ENCODE measurements at regions not wholly inside any gene's neighbourhood (a gene's known extent, or its start where the extent isn't known, plus 50 kb on each side); places are given as distances from the start of the nearest gene placed in this dataset.

DNA sequence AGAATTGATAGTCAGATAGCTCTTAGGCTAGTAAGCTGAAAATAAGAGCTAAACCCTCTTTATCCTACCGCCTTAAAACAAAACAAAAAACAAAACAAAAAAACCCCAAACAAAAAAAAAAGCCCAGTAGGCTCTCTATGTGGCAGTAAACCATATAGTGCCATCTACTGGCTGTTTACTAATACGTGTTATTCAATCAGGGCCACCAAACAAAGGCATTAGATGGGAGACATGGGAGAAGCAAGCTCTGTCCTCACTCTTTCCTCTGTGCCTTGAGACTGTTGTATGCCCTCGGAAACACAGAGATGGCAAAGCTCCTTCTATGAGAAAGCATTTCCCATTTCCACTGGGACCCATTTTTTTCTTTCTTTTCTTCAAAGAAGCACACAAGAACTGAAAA is 148.8 kb upstream of the MID1 start:
- H3K27me3 Mint-ChIP-seq: no peaks in the 10 kb centered on the region
- no peaks in the 10 kb centered on the region for H3K4me1 Mint-ChIP-seq
- no peak for DNase-seq
- no peak overlapping the region for H3K4me3 Mint-ChIP-seq
- no peak for ATAC-seq
- H3K9me3 Mint-ChIP-seq: no peaks in the 10 kb centered on the region
- no peak overlapping the region for H3K27ac Mint-ChIP-seq

DNA sequence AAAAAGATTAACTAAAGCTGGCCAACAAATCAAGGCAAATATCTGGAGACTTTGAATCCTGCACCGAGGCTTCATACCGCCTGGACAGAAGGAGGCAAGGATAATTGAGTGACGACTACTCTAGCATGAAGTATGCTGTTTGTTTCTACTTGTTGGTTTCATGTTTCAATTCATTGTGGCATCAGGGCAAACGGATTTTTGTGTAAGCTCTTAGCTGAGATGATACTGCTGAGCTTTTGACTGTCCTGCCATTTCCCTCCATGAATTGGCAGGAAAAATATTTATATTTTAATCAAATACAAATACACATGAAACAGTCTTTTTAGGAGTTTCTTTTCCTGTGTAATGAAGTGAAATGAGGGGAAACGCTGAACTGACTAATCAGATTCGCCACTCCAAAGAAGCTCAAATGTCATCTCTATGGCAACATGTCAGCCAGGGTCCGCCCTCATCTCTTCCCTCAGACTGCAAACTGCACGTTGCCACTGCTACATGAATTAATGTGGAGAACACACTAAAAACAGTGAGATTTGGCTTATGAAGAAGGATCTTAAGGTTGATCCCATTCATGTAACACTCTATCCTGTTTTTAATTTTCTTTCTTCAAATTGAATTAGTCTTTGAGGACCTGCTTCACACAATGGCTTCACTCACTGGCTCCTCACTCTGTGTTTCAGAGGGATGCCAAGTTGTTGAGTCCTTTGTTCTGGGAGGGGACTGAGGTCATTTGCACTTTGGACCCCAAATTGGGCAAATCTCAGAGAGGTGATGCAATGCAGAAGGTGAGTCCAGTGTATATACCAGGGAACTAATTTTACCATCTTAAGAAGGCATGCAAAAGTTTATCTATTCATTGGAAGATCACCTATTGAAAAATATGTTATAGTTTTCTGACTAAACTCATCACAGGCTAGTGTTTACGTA is 149.6 kb upstream of the MID1 start:
- Mint-ChIP-seq H3K4me3 (no peak overlapping the region), H3K27ac (no peak overlapping the region), H3K9me3 (no peaks in the 10 kb centered on the region), H3K4me1 (no peaks in the 10 kb centered on the region), H3K27me3 (no peaks in the 10 kb centered on the region)
- DNase-seq: no peak
- ATAC-seq: no peak

DNA sequence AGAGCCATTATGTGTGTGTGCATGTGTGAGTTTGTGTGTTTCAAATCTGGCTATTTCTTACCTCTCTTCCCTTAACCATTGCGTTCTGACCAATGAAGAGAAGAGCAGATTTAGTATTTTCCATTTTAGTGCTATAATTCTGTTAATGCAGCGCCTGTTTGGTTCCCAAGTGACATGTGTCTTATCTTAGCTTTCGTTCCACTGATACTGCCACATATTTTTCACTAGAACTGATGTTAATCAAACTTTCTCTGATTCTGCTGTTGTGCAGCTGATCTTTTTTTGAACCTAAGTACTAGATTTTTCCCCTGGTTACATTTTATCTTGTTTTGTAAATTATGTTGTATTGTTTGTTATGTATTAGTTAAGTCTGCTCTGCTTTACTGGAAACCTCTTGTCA is 152.9 kb upstream of the MID1 start:
- Mint-ChIP-seq H3K27ac (no peak overlapping the region), H3K4me1 (no peaks in the 10 kb centered on the region), H3K9me3 (no peaks in the 10 kb centered on the region), H3K4me3 (no peak overlapping the region), H3K27me3 (no peaks in the 10 kb centered on the region)
- DNase-seq (no peak), ATAC-seq (no peak)

DNA sequence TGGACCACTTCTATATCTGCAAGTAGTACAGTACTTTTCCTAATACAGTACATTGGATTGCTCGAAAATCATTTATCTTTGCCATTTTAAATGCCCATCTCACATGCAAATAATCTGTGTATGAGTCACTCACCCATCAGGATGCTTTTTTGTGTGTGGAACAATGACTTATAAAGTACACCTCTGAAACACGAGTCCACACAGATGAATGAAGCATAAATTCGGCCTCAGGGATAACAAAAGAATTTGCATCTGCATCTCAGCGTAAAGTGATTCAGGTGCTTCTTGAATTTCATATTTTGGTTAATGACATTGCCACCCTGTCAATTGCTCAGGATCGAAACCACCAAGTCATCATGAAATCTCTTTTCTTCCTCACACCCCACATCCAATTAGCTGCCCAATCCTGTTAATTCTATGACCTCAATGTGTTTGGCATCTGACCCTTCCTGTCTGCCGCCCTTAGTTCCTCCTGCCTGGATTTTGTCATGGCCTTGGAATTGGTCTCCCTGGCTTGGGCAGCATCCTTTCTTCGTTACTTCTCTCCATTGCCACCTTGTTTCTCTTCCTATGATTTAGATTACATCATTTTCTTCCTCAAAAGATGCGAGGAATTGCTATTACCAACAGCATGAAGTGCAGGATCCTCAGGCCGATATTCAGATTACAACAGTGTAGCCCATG is 161.6 kb upstream of the MID1 start:
- H3K9me3 Mint-ChIP-seq: no peaks in the 10 kb centered on the region
- H3K4me1 Mint-ChIP-seq: no peaks in the 10 kb centered on the region
- H3K27me3 Mint-ChIP-seq: no peaks in the 10 kb centered on the region
- no peak overlapping the region for H3K27ac Mint-ChIP-seq
- DNase-seq: no peak
- no peak for ATAC-seq
- H3K4me3 Mint-ChIP-seq: no peak overlapping the region

DNA sequence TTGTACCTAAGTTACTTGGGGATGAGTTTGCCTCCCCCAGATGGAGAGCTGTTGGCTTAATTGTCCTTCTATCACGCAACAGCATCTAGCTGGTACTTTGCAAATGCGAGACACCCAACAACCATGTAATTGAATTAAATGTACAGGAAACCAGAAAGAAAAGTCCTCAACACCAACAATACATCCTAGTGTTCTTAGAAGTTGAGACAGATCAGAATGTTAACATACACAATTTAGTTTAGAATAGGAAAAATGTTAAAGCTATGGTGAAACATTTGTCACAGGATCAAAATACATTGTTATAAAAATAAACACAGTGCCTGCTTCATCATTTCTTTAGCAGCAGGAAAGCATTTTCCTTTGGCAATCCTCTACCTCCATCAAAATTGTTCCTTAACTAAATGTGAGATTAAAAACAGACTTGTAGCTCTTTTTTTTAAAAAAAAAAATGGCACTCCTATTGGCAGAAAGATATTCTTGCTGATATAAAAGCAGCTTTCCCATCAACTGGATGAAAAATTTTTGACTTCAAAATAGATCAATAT is 163.1 kb upstream of the MID1 start:
- Mint-ChIP-seq H3K4me1 (no peaks in the 10 kb centered on the region), H3K27ac (no peak overlapping the region), H3K9me3 (no peaks in the 10 kb centered on the region), H3K4me3 (no peak overlapping the region), H3K27me3 (no peaks in the 10 kb centered on the region)
- ATAC-seq (no peak), DNase-seq (no peak)

DNA sequence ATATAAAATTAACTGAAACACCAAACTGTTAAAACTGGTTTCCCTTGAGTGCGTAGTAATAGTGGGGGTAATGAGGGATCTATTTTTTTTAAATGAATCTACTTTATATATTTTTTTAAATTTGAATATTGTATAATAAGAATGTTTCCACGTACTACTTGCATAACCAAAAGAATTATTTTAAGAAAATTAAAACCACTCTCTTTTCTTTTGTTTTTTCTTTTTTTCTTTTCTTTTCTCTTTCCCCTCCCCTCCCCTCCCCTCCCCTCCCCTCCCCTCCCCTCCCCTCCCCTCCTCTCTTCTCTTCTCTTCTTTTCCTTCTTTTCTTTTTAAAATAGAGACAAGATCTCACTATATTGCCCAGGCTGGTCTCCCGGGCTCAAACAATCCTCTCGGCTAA is 166.9 kb upstream of the MID1 start:
- no peaks in the 10 kb centered on the region for H3K27me3 Mint-ChIP-seq
- peaks cover 0 to 6% of the 10 kb centered on the region in 2 donors for H3K9me3 Mint-ChIP-seq
- no peaks in the 10 kb centered on the region for H3K4me1 Mint-ChIP-seq
- no peak overlapping the region for H3K4me3 Mint-ChIP-seq
- no peak overlapping the region for H3K27ac Mint-ChIP-seq
- no peak for DNase-seq
- no peak for ATAC-seq

DNA sequence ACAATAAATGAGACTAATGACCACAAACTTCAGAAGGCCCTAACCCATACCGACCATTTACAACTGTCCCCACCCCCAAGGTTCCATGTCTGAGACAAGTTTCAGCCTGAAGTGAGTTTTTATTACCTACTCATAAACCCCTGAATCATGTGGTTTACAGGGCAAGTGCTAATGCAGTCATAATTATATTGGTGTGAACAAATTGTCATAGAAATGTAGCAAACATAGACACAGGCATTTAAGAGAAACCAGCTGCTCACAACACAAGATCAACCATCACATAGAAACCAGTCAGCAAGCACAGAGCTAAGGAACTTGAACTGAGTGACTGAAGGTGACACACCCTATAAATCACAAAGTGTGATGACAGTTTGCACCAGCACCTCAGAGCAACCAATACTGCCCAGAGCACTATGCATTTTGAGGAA is 173.8 kb upstream of the MID1 start:
- Mint-ChIP-seq H3K4me3 (no peak overlapping the region), H3K9me3 (peaks cover 0 to 6% of the 10 kb centered on the region in 2 donors), H3K27me3 (no peaks in the 10 kb centered on the region), H3K4me1 (no peaks in the 10 kb centered on the region), H3K27ac (no peak overlapping the region)
- no peak for ATAC-seq
- no peak for DNase-seq

DNA sequence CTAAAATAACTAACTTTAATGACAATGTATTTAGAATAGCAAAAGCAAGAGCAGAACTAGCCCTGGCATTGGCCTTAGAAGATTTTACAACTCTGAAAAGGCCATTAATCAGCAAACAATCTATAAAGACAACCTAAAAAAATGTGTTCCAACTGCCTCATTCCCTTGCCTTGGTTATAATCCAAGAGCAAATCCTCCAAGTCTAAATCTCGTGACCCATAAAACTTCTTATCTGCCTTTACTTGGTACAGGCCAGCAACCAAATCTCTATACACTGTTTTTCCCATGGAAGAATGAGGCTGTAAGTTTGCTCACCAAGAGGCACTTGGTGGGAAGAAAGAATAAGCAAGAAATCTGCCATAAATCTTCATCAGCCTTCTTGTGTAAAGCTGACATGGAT is 175.3 kb upstream of the MID1 start:
- H3K9me3 Mint-ChIP-seq: peaks cover 0 to 6% of the 10 kb centered on the region in 2 donors
- no peaks in the 10 kb centered on the region for H3K4me1 Mint-ChIP-seq
- no peak overlapping the region for H3K4me3 Mint-ChIP-seq
- no peak overlapping the region for H3K27ac Mint-ChIP-seq
- no peak for DNase-seq
- no peak for ATAC-seq
- H3K27me3 Mint-ChIP-seq: no peaks in the 10 kb centered on the region

DNA sequence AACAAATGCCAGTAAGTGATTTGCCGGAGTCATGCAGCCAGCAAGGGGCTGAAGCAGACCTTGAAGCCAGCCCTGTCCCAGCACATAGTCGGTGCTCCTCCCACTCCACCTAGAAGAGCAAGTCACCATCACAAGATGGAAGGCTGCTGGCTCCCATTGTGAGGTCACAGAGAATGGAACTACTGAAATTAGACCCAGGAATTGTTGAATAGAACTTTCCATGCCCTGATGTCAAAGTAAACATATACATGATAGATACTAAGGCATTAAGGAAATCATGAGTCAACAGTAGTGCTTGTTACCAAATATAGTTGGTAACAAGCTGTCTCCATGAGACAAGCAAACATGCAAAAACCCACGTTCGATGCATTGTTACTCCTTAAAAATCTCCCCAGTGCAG is 177.1 kb upstream of the MID1 start:
- H3K4me3 Mint-ChIP-seq: no peak overlapping the region
- ATAC-seq (no peak), DNase-seq (no peak)
- no peaks in the 10 kb centered on the region for H3K4me1 Mint-ChIP-seq
- H3K27me3 Mint-ChIP-seq: no peaks in the 10 kb centered on the region
- no peak overlapping the region for H3K27ac Mint-ChIP-seq
- H3K9me3 Mint-ChIP-seq: no peaks in the 10 kb centered on the region

DNA sequence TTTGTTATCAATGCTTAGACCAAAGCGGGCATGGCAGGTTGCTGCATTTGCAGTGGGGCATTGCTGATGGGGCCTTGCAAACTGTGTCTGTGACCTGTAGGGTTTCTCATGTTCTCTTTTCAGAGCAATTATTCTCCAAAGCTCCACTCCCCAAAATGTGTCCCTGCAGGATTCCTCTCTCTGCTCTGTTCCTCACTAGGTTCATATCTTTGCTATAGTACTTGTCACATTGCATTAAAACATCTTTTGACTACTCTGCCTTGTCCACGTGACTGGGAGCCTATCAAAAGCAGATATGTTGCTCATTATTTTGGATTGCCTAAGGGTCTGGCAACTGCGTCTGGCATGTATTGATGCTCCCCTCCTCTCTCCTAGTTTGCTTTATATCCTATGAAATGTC is 177.7 kb upstream of the MID1 start:
- Mint-ChIP-seq H3K9me3 (no peaks in the 10 kb centered on the region), H3K27ac (peak overlapping the region in 1 of 2 donors; percentile 24), H3K4me3 (no peak overlapping the region), H3K27me3 (no peaks in the 10 kb centered on the region), H3K4me1 (no peaks in the 10 kb centered on the region)
- no peak for DNase-seq
- no peak for ATAC-seq

DNA sequence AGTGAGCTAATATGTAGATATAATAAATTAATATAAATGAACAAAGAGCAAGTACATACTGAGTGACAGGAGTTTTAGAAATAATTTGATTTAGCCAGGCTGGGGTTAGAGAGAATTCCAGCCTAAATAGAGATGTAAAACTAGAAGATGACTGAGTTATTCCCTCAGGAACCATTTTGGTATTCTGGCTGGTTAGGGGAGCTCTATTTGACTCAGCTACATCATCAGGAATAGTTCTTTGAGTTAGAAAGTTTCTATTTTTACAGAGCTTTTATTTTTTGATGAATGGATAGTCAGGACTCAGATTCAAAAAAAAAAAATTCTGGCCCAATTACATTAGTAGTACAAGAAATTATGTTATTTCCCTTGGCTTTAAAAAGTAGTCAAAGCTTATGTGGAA is 180.4 kb upstream of the MID1 start:
- no peak for ATAC-seq
- Mint-ChIP-seq H3K4me3 (no peak overlapping the region), H3K27ac (no peak overlapping the region), H3K27me3 (no peaks in the 10 kb centered on the region), H3K9me3 (no peaks in the 10 kb centered on the region), H3K4me1 (no peaks in the 10 kb centered on the region)
- no peak for DNase-seq

DNA sequence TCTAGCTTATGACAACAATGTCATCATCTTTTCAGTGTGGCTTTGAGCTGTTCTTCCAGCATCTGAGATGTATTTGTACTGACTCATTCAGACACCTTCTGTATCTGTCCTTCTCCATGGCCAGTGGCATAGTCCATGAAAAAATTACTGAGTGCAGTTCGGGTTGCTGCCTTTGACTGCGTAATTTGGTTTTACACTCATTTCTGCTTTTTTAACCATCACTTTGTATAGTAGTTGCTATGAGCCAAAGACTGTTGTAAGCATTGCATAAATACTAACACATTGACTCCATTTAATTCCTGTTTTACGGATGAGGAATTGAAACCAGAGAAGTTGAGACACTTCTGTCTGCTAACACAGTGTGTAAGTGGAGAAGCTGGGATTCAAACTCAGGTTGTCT is 190.7 kb upstream of the MID1 start:
- DNase-seq (no peak), ATAC-seq (no peak)
- no peak overlapping the region for H3K27ac Mint-ChIP-seq
- H3K4me3 Mint-ChIP-seq: no peak overlapping the region
- H3K9me3 Mint-ChIP-seq: peaks cover 7 to 9% of the 10 kb centered on the region in 2 donors
- no peaks in the 10 kb centered on the region for H3K4me1 Mint-ChIP-seq
- no peaks in the 10 kb centered on the region for H3K27me3 Mint-ChIP-seq

DNA sequence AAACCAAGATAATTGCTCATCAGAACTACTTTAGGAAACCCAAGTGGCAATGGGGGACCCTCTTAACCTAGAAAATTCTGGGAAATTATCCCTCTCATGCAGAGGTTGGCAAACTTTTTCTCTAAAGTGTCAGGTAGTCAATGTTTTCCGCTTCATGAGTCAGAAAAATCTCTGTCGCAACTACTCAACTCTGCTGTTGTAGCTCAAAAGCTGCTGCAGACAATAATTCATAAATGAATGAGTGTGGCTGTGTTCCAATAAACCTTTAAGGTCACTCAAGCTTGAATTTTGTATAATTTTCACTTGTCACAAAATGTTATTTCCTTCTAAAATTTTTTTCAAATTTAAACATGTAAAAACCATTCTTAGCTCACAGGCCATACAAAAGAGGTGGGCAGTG is 193.4 kb upstream of the MID1 start:
- Mint-ChIP-seq H3K27ac (no peak overlapping the region), H3K9me3 (peaks cover 0 to 5% of the 10 kb centered on the region in 2 donors), H3K4me3 (no peak overlapping the region), H3K27me3 (no peaks in the 10 kb centered on the region), H3K4me1 (no peaks in the 10 kb centered on the region)
- ATAC-seq (no peak), DNase-seq (no peak)

DNA sequence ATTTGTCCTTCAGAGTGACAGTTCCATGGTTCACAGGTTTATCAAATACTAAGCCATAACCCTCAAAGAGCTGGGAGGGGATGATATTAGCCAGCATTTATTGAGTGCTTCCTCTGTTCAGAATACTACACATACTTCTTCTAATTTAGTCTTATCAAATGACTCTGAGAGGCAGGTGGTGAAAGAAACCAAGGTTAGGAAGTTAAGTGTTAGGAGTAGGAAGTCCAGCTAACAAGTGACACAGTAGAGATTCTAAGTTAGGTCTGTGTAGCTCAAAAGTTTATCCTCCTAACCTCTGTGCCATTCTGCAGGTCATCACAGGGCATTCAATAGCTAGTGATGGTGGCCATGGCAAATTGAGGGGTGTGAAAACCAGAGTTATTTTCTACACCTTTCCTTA is 198.3 kb upstream of the MID1 start:
- Mint-ChIP-seq H3K4me3 (no peak overlapping the region), H3K27ac (no peak overlapping the region), H3K9me3 (no peaks in the 10 kb centered on the region), H3K4me1 (no peaks in the 10 kb centered on the region), H3K27me3 (no peaks in the 10 kb centered on the region)
- ATAC-seq (no peak), DNase-seq (no peak)

DNA sequence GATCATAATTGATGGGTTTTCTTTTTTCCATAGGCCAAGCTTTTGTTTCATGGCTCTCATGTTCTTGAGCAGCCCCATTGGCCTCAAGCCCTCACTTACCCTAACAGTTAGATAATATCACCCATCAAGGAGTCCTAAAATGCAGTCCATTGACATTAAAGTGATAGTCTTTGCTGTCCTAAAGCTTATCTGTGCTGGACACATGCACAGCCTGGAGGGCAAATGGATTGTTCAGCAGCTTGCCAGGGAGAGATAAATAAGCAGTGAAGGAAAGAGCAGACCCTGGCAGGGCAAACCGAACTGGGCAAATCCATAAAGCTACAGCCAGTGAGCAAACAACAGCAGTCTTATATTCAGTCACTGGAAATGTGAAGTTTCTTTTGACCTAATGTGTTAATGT is 199.6 kb upstream of the MID1 start:
- Mint-ChIP-seq H3K27ac (no peak overlapping the region), H3K4me3 (no peak overlapping the region), H3K9me3 (no peaks in the 10 kb centered on the region), H3K27me3 (no peaks in the 10 kb centered on the region), H3K4me1 (no peaks in the 10 kb centered on the region)
- DNase-seq (no peak), ATAC-seq (no peak)

DNA sequence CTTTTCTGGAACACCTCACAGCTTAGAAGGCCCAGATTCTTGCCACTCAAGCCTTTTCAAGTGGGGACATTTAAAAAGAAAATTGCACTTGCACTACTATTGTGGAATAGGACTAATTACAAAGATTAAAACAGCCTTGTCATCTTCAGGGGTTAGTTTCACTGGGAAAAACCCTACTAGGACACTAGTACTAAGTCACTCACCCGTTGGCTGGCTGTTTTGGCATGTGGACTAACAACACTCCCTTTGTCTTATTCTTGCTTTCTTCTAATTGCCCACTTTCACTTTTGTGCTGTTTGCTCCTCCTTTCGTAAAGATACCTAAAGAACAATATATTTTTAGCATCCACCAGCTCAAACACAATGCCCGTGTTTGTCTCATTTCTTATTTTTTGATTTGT is 200.9 kb upstream of the MID1 start:
- Mint-ChIP-seq H3K4me1 (no peaks in the 10 kb centered on the region), H3K27ac (no peak overlapping the region), H3K4me3 (no peak overlapping the region), H3K9me3 (no peaks in the 10 kb centered on the region), H3K27me3 (no peaks in the 10 kb centered on the region)
- ATAC-seq: no peak
- DNase-seq: no peak
